ENCODE measurements at regions not wholly inside any gene's neighbourhood (a gene's known extent, or its start where the extent isn't known, plus 50 kb on each side); places are given as distances from the start of the nearest gene placed in this dataset.

DNA sequence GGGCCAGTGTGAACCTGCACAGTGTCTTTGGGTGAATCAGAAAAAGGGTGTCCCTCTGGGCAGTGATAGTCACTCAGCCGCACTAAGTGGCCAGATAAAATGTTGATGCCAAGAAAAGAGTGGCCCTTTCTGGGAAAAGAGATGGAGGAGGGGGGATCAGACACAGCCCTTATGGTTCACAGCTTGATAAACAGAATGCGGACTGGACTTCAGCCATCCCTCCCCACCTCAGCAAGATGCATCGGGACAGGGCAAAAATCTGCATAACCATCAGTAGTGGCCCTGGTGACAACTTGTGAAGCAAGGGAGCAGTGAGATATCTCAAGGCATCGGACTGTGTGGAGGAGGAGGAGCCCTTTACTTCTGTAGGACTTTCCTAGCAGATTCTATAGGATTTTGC, 353.8 kb upstream of the PLXNA2 start:
- TF ChIP-seq, protein P1, sequence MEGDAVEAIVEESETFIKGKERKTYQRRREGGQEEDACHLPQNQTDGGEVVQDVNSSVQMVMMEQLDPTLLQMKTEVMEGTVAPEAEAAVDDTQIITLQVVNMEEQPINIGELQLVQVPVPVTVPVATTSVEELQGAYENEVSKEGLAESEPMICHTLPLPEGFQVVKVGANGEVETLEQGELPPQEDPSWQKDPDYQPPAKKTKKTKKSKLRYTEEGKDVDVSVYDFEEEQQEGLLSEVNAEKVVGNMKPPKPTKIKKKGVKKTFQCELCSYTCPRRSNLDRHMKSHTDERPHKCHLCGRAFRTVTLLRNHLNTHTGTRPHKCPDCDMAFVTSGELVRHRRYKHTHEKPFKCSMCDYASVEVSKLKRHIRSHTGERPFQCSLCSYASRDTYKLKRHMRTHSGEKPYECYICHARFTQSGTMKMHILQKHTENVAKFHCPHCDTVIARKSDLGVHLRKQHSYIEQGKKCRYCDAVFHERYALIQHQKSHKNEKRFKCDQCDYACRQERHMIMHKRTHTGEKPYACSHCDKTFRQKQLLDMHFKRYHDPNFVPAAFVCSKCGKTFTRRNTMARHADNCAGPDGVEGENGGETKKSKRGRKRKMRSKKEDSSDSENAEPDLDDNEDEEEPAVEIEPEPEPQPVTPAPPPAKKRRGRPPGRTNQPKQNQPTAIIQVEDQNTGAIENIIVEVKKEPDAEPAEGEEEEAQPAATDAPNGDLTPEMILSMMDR (IDR thresholded peaks at IDR 0.05; ENCODE audit: insufficient read depth, low read depth, low read length, missing control alignments): no peak
- no peak for DNase-seq (ENCODE audit: low read depth)
- no peak overlapping the region for H3K4me3 ChIP-seq (ENCODE audit: low read length)

DNA sequence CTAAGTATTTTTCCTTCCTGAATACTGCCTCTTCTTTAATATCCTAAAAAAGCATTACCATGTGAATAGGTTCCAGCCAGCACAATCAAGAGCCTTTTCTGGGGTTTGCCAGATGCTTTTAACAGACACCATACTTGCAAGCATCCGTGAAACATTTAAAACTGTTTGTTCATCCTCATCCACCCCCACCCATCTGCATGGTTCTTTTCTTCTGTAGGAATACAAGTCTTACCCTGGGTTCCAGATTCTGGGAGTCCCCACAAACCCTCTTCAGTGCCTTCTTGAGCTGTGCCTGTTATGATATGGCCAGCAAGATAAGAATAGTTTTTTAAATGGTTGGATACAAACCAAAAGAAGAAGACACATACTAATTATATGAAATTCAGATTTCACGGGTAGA, 354.9 kb upstream of the PLXNA2 start:
- H3K4me3 ChIP-seq (ENCODE audit: low read length): no peak overlapping the region
- DNase-seq (ENCODE audit: low read depth): no peak
- TF ChIP-seq, protein P1 (IDR thresholded peaks at IDR 0.05; ENCODE audit: insufficient read depth, low read depth, low read length, missing control alignments): no peak

DNA sequence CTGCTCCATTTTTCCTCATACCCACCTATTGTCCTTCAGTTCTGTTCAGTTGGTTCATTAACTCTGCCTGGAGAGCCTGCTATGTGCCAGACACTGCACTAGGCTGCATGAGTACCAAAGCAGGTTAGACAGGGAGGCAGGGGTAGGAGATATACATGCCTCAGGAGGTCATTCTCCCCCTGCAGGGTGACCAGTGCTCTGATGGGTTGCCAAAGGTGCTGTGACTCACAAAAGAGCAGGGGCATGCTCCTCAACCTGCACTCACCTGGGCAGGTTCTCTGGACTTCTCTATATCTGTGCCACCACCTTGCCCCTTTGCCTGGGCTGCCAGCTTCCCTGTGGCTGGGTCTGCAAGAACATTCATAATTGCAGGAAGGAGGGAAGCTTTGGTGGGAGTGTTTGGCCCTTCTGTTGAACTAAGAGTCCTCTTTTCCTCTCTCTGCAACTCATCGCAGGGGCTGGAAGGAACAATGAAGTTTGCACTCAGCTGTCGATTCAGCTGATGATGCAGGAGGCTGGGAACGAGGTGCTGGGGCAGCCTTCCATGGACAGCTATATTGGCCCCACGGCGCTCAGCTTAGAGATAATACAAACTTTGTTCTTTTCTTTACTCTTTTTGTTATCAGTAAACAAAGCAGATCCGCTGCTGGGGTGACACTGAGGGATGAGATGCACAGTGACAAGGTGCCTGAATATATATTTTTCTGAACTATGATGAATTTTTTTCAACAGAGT, 356.4 kb upstream of the PLXNA2 start:
- H3K4me3 ChIP-seq (ENCODE audit: low read length): no peak overlapping the region
- TF ChIP-seq, protein P1 (IDR thresholded peaks at IDR 0.05; ENCODE audit: insufficient read depth, low read depth, low read length, missing control alignments): no peak
- no peak for DNase-seq (ENCODE audit: low read depth)

DNA sequence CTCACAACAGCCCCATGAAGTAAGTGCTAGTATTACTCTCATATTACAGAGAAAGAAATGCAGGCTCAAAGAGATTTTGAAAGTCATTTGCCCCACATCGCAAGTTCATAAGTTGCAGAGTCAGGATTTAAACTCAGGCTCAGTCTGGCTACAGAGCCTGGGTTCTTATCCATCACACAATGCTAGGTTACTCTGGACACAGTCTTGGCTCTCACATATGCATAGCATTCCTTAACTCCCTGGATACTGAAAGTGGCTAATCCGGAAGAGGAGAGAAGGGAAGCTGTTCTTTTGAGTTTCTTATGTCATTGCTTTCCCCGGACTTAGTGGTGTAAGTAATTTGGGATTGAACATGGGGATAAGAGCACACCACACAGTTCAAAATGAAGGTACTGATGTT, 357.4 kb upstream of the PLXNA2 start:
- DNase-seq (ENCODE audit: low read depth): no peak
- TF ChIP-seq, protein P1 (IDR thresholded peaks at IDR 0.05; ENCODE audit: insufficient read depth, low read depth, low read length, missing control alignments): no peak
- no peak overlapping the region for H3K4me3 ChIP-seq (ENCODE audit: low read length)

DNA sequence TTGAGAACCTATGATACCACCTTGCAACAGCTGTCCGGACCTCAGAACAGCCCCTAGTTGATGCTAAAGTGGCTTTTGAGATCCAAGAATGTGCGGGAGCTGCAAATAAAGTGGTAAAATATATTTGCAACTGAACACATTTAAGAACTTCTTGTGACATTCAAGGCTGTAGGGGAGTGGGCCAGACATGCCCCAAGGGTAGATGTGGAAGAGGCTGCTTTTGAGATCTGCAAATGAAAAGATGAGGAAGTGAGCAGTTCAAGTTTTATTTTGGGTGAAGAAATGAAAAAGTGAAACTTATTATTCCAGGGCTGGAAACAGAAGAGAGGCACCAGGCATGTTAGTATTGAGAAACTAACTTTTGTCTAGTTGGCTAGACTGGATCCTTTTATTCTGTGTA, 359.5 kb upstream of the PLXNA2 start:
- TF ChIP-seq, protein P1 (IDR thresholded peaks at IDR 0.05; ENCODE audit: insufficient read depth, low read depth, low read length, missing control alignments): no peak
- H3K4me3 ChIP-seq (ENCODE audit: low read length): no peak overlapping the region
- DNase-seq (ENCODE audit: low read depth): no peak

DNA sequence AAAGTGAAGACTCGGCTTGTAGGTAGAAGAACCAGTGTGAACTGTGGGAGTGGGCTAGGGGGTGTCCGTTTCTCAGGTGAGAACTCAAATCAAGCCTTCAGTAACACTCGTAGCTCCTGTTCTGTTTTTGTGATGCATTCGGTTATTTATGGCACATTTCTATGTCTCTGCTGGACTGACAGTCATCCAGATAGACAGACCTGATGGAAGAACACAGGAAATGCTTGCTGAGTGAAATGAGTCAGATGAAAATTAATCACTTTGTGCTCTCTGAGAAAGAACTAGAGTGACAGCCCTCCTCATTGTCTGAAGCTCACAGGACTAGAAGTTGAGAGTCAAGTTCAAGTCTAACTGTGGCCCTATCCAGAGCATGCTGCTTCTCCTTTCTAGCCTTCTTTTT, 360.1 kb upstream of the PLXNA2 start:
- peak; percentile 77 for DNase-seq (ENCODE audit: low read depth)
- TF ChIP-seq, protein P1 (IDR thresholded peaks at IDR 0.05; ENCODE audit: insufficient read depth, low read depth, low read length, missing control alignments): no peak
- H3K4me3 ChIP-seq (ENCODE audit: low read length): no peak overlapping the region

DNA sequence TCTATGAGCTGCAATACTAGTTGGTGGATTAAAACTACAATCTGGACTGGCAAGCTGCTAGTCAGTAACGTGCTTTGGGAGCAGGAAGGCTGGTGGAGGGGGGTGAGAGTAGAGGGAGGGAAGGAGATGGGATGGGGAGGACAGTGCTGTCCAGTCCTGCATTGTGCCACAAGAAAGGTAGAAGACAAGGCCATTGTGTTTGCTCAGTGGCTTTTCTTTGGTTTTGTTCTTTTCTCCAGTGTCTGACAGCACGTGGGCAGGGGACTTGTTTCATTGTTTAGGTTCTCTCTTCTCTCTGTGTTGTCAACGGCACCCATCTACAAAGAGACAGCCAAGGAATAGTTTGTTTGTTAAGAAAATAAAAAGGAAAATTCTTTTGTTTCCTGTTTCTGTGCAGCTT, 362.8 kb upstream of the PLXNA2 start:
- H3K4me3 ChIP-seq (ENCODE audit: low read length): no peak overlapping the region
- TF ChIP-seq, protein P1 (IDR thresholded peaks at IDR 0.05; ENCODE audit: insufficient read depth, low read depth, low read length, missing control alignments): no peak
- no peak for DNase-seq (ENCODE audit: low read depth)
